ENCODE measurements at regions not wholly inside any gene's neighbourhood (a gene's known extent, or its start where the extent isn't known, plus 50 kb on each side); places are given as distances from the start of the nearest gene placed in this dataset.

GRCh38 chr15:36484038-36484778 is 95.2 kb upstream of the CDIN1 start:
- TF ChIP-seq STAT3 (IDR thresholded peaks at IDR 0.05; ENCODE audit: low read depth, low read length) (no peak), KAT2A (conservative IDR thresholded peaks at IDR 0.05; ENCODE audit: control insufficient read depth, low read depth, low read length) (no peak), E2F4 (IDR thresholded peaks at IDR 0.05; ENCODE audit: low read depth, low read length) (no peak), POLR2A (IDR thresholded peaks at IDR 0.05; ENCODE audit: low read depth, low read length) (no peak), BCLAF1 (IDR thresholded peaks at IDR 0.05) (no peak), RB1 (IDR thresholded peaks at IDR 0.05; ENCODE audit: borderline replicate concordance) (no peak), BHLHE40 (IDR thresholded peaks at IDR 0.05; ENCODE audit: borderline replicate concordance in 1 of 2, low read depth in 2 of 2, low read length in 1 of 2) (no peak), DPF2 (IDR thresholded peaks at IDR 0.05) (no peak), SRF (IDR thresholded peaks at IDR 0.05; ENCODE audit: low read depth in 2 of 2, low read length in 2 of 2) (no peak)
- TF ChIP-seq, protein P1, sequence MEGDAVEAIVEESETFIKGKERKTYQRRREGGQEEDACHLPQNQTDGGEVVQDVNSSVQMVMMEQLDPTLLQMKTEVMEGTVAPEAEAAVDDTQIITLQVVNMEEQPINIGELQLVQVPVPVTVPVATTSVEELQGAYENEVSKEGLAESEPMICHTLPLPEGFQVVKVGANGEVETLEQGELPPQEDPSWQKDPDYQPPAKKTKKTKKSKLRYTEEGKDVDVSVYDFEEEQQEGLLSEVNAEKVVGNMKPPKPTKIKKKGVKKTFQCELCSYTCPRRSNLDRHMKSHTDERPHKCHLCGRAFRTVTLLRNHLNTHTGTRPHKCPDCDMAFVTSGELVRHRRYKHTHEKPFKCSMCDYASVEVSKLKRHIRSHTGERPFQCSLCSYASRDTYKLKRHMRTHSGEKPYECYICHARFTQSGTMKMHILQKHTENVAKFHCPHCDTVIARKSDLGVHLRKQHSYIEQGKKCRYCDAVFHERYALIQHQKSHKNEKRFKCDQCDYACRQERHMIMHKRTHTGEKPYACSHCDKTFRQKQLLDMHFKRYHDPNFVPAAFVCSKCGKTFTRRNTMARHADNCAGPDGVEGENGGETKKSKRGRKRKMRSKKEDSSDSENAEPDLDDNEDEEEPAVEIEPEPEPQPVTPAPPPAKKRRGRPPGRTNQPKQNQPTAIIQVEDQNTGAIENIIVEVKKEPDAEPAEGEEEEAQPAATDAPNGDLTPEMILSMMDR (IDR thresholded peaks at IDR 0.05 in 2 of 3, conservative IDR thresholded peaks at IDR 0.05 in 1 of 3; ENCODE audit: control insufficient read depth in 2 of 3, extremely low read depth in 1 of 3, insufficient read depth in 1 of 3, low read depth in 3 of 3, low read length in 3 of 3), result no peak
- TF ChIP-seq, protein P2, sequence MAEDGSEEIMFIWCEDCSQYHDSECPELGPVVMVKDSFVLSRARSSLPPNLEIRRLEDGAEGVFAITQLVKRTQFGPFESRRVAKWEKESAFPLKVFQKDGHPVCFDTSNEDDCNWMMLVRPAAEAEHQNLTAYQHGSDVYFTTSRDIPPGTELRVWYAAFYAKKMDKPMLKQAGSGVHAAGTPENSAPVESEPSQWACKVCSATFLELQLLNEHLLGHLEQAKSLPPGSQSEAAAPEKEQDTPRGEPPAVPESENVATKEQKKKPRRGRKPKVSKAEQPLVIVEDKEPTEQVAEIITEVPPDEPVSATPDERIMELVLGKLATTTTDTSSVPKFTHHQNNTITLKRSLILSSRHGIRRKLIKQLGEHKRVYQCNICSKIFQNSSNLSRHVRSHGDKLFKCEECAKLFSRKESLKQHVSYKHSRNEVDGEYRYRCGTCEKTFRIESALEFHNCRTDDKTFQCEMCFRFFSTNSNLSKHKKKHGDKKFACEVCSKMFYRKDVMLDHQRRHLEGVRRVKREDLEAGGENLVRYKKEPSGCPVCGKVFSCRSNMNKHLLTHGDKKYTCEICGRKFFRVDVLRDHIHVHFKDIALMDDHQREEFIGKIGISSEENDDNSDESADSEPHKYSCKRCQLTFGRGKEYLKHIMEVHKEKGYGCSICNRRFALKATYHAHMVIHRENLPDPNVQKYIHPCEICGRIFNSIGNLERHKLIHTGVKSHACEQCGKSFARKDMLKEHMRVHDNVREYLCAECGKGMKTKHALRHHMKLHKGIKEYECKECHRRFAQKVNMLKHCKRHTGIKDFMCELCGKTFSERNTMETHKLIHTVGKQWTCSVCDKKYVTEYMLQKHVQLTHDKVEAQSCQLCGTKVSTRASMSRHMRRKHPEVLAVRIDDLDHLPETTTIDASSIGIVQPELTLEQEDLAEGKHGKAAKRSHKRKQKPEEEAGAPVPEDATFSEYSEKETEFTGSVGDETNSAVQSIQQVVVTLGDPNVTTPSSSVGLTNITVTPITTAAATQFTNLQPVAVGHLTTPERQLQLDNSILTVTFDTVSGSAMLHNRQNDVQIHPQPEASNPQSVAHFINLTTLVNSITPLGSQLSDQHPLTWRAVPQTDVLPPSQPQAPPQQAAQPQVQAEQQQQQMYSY (CRISPR knock-in tag; IDR thresholded peaks at IDR 0.05), result no peak

All from GM12878 (cell line).